ENCODE measurements at regions not wholly inside any gene's neighbourhood (a gene's known extent, or its start where the extent isn't known, plus 50 kb on each side); places are given as distances from the start of the nearest gene placed in this dataset.

DNA sequence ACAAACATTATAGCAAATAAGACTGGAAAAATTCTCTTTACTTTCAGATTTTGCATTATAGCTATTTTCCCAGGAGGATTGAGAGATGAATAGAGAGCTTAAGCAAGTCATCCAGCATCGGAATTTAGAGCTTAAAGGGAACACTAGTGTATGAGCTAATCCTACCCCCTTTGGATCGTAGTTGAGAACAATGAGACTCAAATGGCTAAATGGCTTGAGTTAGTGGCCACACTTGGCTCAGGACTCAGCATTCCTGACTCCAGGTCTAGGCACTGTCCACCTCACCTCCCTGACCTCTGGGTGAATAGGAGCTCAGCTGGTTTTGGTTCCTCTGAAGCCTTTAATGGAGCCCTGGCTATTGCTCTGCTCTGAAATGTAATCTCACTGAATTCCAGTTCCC, 97.5 kb upstream of the CXCR4 start:
- TF ChIP-seq, protein P1, sequence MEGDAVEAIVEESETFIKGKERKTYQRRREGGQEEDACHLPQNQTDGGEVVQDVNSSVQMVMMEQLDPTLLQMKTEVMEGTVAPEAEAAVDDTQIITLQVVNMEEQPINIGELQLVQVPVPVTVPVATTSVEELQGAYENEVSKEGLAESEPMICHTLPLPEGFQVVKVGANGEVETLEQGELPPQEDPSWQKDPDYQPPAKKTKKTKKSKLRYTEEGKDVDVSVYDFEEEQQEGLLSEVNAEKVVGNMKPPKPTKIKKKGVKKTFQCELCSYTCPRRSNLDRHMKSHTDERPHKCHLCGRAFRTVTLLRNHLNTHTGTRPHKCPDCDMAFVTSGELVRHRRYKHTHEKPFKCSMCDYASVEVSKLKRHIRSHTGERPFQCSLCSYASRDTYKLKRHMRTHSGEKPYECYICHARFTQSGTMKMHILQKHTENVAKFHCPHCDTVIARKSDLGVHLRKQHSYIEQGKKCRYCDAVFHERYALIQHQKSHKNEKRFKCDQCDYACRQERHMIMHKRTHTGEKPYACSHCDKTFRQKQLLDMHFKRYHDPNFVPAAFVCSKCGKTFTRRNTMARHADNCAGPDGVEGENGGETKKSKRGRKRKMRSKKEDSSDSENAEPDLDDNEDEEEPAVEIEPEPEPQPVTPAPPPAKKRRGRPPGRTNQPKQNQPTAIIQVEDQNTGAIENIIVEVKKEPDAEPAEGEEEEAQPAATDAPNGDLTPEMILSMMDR (IDR thresholded peaks at IDR 0.05) = no peak
- TF ChIP-seq POLR2A (IDR thresholded peaks at IDR 0.05) = no peak
- TF ChIP-seq EP300 (IDR thresholded peaks at IDR 0.05) = no peak

All from gastroesophageal sphincter (tissue), 3 donors.